ENCODE measurements at regions not wholly inside any gene's neighbourhood (a gene's known extent, or its start where the extent isn't known, plus 50 kb on each side); places are given as distances from the start of the nearest gene placed in this dataset.

- no peak for TF ChIP-seq ZNF529 (tag by site-specific recombination; IDR thresholded peaks at IDR 0.05; ENCODE audit: insufficient replicate concordance)
These were observed 103.8 kb upstream of the TJP1 start (continued) for GRCh38 chr15:29926083-29926388.

GRCh38 chr15:29925227-29926082 is 103.2 kb upstream of the TJP1 start:
- H3K36me3 ChIP-seq (ENCODE audit: control insufficient read depth in 2 of 2, insufficient read depth in 1 of 2, low read length in 2 of 2) = no peaks in the 10 kb centered on the region
- H3K9me3 ChIP-seq (ENCODE audit: control insufficient read depth, insufficient read depth, low read depth, low read length) = no peaks in the 10 kb centered on the region
- ChIA-PET CTCF (interaction anchor here (0.6 to 3.0 kb wide), 64 partner anchors 9 to 313 kb away, joined by 3 to 26 read pairs (median 4); no protein-coding TSS in a partner anchor), POLR2A (interaction anchor here (1.2 to 3.0 kb wide), 2 partner anchors 104 to 178 kb away, joined by 6 to 18 read pairs; partner anchors contain the start of gene TJP1)
- 0 out of 2 replicates have a peak overlapping the region, but pooled peaks have one; percentile 16 for H3K27ac ChIP-seq (ENCODE audit: extremely low read depth, low read depth, low read length)
- peaks cover 13% of the 10 kb centered on the region; the same call in 1 of the 2 replicates for H3K4me1 ChIP-seq (ENCODE audit: control insufficient read depth, insufficient read depth, low read length)
- H3K4me3 ChIP-seq (ENCODE audit: low read depth, low read length) = no peak overlapping the region
- TF ChIP-seq HOXA7 (CRISPR knock-in tag; IDR thresholded peaks at IDR 0.05; ENCODE audit: borderline replicate concordance) = no peak
- TF ChIP-seq ZNF341 (tag by site-specific recombination; IDR thresholded peaks at IDR 0.05; ENCODE audit: low read depth) = no peak
- TF ChIP-seq CTCF (tag by site-specific recombination; IDR thresholded peaks at IDR 0.05) = peak; percentile 92
- TF ChIP-seq KLF7 (tag by site-specific recombination; IDR thresholded peaks at IDR 0.05; ENCODE audit: borderline replicate concordance) = no peak
- TF ChIP-seq ZNF529 (tag by site-specific recombination; IDR thresholded peaks at IDR 0.05; ENCODE audit: insufficient replicate concordance) = no peak
- TF ChIP-seq ZNF292 (tag by site-specific recombination; IDR thresholded peaks at IDR 0.05; ENCODE audit: borderline replicate concordance, low read depth) = no peak
- TF ChIP-seq ZSCAN16 (tag by site-specific recombination; IDR thresholded peaks at IDR 0.05) = no peak
- no peak for TF ChIP-seq ZNF473 (tag by site-specific recombination; IDR thresholded peaks at IDR 0.05)
- no peak for TF ChIP-seq ZNF580 (tag by site-specific recombination; IDR thresholded peaks at IDR 0.05)
- no peak for TF ChIP-seq ZBTB21 (tag by site-specific recombination; IDR thresholded peaks at IDR 0.05)
- TF ChIP-seq, protein P1, sequence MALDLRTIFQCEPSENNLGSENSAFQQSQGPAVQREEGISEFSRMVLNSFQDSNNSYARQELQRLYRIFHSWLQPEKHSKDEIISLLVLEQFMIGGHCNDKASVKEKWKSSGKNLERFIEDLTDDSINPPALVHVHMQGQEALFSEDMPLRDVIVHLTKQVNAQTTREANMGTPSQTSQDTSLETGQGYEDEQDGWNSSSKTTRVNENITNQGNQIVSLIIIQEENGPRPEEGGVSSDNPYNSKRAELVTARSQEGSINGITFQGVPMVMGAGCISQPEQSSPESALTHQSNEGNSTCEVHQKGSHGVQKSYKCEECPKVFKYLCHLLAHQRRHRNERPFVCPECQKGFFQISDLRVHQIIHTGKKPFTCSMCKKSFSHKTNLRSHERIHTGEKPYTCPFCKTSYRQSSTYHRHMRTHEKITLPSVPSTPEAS (tag by site-specific recombination; IDR thresholded peaks at IDR 0.05) = no peak
- no peak for TF ChIP-seq ZNF791 (tag by site-specific recombination; IDR thresholded peaks at IDR 0.05)
- no peak for TF ChIP-seq ZNF777 (tag by site-specific recombination; IDR thresholded peaks at IDR 0.05; ENCODE audit: borderline replicate concordance)
- TF ChIP-seq, protein P2, sequence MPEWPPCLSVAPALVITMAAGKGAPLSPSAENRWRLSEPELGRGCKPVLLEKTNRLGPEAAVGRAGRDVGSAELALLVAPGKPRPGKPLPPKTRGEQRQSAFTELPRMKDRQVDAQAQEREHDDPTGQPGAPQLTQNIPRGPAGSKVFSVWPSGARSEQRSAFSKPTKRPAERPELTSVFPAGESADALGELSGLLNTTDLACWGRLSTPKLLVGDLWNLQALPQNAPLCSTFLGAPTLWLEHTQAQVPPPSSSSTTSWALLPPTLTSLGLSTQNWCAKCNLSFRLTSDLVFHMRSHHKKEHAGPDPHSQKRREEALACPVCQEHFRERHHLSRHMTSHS (tag by site-specific recombination; IDR thresholded peaks at IDR 0.05) = no peak
- TF ChIP-seq ZNF266 (tag by site-specific recombination; IDR thresholded peaks at IDR 0.05; ENCODE audit: low read depth) = no peak
- TF ChIP-seq ZBTB8A (tag by site-specific recombination; IDR thresholded peaks at IDR 0.05) = no peak
- no peak for TF ChIP-seq ZNF555 (tag by site-specific recombination; conservative IDR thresholded peaks at IDR 0.05)
- peak; percentile 100 for TF ChIP-seq ZNF561 (tag by site-specific recombination; IDR thresholded peaks at IDR 0.05; ENCODE audit: borderline replicate concordance)
- TF ChIP-seq INSM2 (tag by site-specific recombination; IDR thresholded peaks at IDR 0.05) = no peak
- TF ChIP-seq ZNF169 (tag by site-specific recombination; IDR thresholded peaks at IDR 0.05) = no peak; the same call in 1 of the 2 replicates
- TF ChIP-seq ZSCAN23 (tag by site-specific recombination; IDR thresholded peaks at IDR 0.05) = no peak
- no peak for TF ChIP-seq ZNF16 (tag by site-specific recombination; IDR thresholded peaks at IDR 0.05; ENCODE audit: low read depth)
- no peak for TF ChIP-seq SP3 (tag by site-specific recombination; IDR thresholded peaks at IDR 0.05)
- TF ChIP-seq ZNF701 (tag by site-specific recombination; IDR thresholded peaks at IDR 0.05) = no peak
- TF ChIP-seq, protein P3, sequence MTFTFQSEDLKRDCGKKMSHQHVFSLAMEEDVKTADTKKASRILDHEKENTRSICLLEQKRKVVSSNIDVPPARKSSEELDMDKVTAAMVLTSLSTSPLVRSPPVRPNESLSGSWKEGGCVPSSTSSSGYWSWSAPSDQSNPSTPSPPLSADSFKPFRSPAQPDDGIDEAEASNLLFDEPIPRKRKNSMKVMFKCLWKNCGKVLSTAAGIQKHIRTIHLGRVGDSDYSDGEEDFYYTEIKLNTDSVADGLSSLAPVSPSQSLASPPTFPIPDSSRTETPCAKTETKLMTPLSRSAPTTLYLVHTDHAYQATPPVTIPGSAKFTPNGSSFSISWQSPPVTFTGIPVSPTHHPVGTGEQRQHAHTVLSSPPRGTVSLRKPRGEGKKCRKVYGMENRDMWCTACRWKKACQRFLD (tag by site-specific recombination; IDR thresholded peaks at IDR 0.05) = no peak
- no peak for TF ChIP-seq ZNF398 (tag by site-specific recombination; IDR thresholded peaks at IDR 0.05)
- TF ChIP-seq SCRT2 (tag by site-specific recombination; IDR thresholded peaks at IDR 0.05) = no peak

Measured in HEK293 (cell line).